H1 (cell line): ENCODE measurements at regions not wholly inside any gene's neighbourhood (a gene's known extent, or its start where the extent isn't known, plus 50 kb on each side); places are given as distances from the start of the nearest gene placed in this dataset.

Source experiments
- JUND ChIP-seq: IDR thresholded peaks from 2 replicates; pipeline ENCODE4 v1.6.1; 2011; ENCODE audit warnings: mild to moderate bottlenecking, improper control_type of control experiment, low read length
- RAD21 ChIP-seq, 2 experiments: IDR thresholded peaks in 1 of 2; conservative IDR thresholded peaks in 1 of 2; 2 replicates each; pipeline ENCODE4 v1.6.1; 2011; ENCODE audit warnings: low read depth in 2 of 2, low read length in 2 of 2, improper control_type of control experiment in 1 of 2, inconsistent platforms in 1 of 2, mild to moderate bottlenecking in 1 of 2, moderate library complexity in 1 of 2
- SP4 ChIP-seq: IDR thresholded peaks from 2 replicates; pipeline ENCODE4 v1.6.1; 2012; ENCODE audit warnings: low read length, inconsistent platforms

DNA sequence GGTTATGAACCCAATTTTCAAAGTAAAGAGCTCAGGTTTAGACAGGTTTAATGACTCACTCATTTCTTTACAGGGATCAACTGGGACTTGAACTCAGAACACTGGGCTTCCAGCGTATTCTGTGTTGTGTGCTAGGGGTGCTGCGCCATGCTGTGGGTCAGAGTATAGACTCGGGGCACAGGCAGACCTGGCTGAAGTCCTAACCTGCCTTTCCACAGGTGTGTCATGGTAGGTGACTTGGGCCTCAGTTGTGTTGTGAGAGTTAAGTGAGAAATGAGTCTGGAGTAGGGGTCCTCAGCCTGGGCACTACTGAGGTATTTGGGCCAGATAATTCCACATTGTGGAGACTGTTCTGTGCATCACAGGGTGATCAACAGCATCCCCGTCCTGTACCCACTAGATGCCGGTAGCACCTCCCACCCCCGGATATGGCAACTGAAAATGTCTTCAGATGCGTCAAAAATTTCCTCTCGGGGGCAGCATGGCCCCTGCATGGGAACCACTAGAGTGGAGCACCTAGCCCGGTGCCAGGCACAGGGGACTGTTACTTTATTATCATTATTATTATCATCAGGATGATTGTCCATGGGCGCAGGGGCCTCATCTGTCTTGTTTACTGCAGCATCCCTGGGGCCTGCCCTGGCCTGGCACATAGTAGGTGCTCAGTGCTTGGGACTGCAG, 575.5 kb downstream of the PTPRU start (continued):
- no peak for TF ChIP-seq RAD21 (IDR thresholded peaks at IDR 0.05 in 1 of 2, conservative IDR thresholded peaks at IDR 0.05 in 1 of 2; ENCODE audit: low read depth in 2 of 2, low read length in 2 of 2)
- no peak for TF ChIP-seq SP4
- TF ChIP-seq JUND = no peak
- TF ChIP-seq, all 59 proteins: peak for 0
